GM18907 (cell line): ENCODE measurements at regions not wholly inside any gene's neighbourhood (a gene's known extent, or its start where the extent isn't known, plus 50 kb on each side); places are given as distances from the start of the nearest gene placed in this dataset.

Experiments used
- ATAC-seq: cut with Tn5 transposase; IDR thresholded peaks from one replicate; pipeline ENCODE4 v1.9.1; 2021; ENCODE audit warnings: mild to moderate bottlenecking, moderate library complexity; ENCODE audit not compliant: unreplicated experiment

DNA sequence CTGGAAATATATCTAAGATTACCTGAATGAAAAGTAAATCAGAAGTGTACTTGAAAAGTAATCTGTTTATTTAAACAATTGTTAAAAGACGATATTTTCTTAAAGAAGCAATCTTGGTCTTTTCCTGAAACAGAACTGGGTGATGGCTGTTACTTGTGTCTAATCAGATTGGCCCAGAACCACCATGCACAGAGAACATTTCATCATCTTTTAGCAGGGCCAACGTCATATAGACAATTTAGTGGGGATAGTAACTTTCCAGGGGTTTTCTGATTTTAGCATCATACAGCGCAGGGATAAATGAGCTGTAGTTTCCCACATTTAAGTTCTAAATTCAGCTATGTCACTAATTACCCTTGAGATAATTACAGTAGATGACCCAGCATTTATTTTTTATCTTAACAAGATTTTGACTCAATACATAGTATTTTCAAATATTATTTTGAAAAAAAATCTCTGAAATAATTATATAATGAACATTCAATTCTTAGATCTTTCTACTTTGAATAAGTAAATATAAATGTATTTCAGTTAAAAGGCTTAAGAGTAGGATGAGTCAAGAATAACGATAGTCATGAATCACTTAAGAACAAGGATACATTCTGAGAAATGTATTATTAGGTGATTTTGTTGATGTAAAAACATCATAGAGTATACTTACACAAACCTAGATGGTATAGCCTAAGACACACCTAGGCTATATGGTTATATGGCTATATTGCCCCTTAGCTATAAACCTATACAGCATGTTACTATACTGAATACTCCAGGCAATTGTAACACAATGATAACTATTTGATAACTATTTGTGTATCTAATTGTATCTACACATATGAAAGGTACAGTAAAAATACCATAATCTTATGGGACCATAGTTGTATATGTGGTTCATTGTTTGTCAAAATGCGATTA, 103.8 kb upstream of the MME start:
- no peak for ATAC-seq

DNA sequence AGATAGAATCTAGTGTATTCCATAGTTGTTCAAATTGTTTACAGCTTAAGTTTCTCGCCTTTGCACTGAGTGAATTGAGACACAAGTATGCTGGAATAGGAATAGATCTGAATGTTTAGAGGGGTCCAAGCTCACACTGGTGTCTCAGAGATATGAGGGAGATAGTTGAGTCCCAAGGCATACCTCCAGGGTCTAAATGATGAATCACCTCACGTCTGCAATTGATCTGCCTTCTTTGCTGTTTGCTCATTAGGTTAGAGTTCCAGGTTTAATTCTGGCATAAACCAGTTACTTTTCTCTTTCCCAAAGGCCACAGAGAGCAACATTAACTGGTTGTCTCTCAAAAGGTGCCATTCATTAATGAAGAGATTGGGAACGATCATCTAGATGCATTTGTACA, 106.3 kb upstream of the MME start:
- no peak for ATAC-seq

DNA sequence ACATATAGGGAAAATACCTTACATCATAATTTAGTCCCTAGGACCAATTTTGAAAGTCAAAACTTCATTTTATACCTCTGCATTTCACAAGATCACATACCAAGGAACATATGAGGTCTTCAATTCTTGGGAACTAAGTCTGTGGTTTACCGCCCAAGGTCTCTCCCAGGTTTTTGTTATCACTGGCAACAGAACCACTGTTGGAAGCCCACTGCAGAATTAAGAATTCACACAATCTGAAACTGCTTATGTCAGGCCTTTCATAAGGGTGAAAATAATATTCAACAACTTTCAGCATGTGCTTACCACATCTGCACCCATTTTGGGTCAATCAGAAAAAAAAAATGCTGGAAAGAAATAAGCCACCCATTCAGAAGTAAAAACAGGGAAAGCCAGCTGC, 107.2 kb upstream of the MME start:
- no peak for ATAC-seq

DNA sequence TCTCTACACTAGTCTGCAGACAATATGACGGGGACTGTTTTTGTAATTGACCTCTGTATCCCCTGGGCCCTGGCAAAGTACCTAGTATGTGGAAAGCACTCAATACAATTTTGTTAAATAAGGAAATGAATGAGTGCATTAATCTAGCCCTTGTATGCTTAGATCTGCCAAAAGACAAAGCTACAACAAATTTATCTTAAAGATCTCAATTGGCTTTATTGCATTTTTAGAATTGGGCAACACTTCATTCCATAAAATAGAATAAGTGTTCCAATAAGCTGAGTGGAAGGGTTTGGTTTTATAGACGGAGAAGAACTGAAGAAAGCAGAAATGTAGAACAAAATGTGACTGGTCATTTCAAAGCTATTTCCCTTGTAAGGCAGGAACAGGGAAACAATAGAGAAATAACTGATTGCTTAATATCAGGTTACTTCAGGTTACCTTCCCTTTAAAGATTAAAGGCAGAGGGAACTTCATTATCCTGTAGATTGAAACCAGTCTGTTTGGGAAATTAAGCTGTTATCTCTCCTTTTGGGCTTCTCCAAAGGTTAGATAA, 108.3 kb upstream of the MME start:
- ATAC-seq = no peak

DNA sequence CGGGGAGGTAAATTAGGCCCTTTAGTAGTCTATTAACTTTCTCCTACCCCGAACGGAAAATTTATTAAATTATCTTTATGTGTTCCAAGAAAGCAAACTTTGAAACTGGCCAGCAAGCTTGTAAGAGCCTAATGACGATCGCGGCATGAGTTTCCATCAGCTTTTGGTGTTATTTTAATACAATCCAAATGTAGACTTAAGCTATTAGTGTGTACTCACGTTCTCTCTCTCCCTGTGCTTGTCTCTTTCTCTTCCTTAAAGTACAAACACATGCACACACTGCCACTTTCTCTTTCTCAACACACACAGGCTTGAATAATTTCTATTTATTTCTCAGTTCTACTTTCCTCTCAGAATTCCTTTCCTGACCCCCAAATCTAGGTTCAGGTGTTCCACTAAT, 108.8 kb upstream of the MME start:
- no peak for ATAC-seq

DNA sequence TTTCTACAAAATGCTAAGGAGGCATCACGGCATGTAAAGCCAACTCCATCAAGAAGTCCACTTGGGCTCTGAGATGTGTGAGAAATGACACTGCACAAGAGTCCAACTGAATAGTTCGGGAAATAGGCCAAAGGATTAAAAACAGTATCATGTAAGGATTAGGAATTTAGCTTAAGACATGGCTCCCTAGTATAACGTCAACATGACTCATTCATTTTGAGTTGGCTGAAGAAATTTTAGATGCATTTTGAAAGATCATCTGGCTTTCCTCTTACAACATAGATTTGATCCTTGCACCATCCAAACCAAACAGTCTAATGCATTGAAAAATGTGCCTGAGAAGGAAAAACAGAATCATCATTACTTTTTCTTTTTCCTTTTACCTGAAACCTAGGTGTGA, 109.3 kb upstream of the MME start:
- ATAC-seq = no peak

DNA sequence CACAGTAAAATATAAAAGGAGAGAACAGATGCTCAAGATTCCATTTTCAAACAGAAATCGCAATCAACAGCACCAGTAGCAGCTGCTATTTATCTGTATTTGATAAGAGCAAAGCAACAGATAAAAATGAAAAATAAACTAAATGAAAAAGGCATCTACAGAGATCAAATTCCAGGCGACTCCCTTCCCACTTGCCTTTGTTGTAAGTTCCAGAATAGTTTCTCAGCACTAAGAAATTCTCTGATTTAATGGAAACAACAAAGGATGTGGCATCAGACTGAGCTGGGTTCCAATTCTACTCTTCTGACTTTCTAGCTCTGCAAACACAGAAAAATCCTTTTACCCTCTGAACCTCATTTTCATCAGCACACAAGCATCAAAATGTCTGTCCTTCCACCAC, 110.8 kb upstream of the MME start:
- ATAC-seq = no peak

DNA sequence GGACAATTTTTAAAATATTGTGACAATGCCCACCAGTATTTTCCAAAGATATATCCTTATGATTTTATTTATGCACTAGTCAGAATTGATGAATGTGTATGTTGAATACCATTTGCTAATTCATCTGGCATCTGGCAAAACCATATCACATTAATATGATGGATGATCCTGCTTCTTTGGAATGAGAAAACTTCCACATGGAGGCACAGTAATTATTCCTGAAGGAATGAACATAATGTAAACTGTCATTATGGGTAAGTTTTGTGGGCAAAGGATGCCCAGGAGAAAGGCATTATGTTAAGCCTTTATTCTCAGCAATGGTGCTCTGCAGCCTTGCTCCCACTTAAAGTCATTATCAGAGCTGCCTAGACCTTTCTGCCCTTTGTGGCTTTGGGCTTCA, 113.0 kb upstream of the MME start:
- no peak for ATAC-seq

DNA sequence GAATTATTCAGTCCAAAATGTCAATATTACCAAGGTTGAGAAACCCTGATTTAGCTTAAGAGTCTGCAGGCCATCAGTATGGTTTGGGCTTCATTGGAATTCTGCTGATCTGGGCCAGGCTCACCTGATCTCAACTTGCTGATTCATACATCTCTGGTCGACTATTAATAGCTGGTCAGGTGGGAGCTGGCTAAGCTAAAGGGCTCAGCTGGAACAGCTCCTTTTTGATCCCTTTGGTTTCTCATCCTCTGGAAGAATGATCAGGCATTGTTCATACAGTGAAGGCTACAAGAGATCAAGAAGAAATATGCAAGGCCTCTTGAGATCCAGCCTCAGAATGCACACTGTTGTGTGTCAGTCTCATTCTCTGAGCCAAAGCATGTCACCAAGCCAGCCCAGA, 123.3 kb upstream of the MME start:
- no peak for ATAC-seq

DNA sequence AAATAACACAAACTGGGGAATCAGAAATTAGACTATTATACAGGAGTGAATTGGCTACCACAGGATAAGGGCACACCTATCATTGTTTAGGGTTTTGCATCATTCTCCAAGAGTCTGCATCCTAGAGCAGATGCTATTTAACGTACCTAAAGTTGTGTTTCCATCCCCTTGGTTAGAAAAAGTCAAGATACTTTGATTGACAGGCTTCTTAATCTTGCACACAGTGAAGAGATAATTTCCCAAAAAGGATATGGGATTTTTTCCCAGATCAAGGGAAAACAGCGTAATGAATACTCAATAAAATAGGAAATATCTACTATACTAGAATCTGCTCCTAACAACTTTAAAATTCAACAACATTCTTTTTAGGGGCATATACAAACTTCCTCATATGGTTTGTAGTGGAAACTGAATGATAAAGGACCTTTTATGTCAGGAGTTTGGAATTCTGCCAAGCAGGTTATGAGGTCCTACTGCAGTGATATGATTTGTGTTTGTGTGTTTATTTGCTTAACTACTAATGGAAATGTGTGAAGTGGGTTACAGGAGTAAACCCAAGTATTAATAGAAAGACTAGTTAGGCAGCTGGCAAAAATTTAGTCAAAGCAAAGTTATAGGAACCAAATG, 124.1 kb upstream of the MME start:
- no peak for ATAC-seq

DNA sequence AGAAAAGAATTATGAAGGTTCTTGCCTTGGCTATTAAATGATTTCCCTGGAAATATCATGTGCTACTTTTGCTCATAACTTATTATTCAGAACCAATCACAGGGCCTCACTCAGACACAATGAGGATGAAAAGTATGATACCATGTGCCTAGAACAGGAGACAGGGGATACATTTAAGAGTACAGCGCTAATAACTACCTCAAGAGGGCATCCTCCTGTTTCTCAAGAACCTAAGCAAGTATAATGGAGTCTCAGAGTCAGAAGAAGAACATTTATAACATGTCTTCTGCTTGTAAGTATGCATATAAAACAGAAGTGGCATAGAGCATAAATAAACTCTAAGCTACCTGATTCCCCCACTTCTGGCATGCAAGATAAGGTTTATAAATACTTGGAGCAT, 125.4 kb upstream of the MME start:
- ATAC-seq = no peak

DNA sequence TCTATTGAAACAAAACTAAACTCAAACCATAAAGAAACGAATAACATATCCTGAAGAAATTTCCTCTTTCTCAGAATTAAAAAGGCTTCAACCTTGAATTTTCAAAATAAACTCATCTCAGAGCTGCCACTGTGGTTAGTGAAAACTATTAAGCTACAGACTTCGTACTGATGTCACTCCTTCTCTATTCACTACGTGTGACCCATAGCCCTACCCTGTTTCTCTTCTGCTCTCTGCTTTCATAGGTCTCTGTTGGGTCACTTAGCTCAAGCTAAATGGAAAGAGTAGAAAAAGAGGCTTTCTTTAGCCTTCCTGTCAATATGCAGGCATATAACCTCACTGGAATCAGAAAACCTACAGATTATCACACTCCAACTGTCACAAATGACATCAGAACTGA, 126.6 kb upstream of the MME start:
- ATAC-seq = no peak

DNA sequence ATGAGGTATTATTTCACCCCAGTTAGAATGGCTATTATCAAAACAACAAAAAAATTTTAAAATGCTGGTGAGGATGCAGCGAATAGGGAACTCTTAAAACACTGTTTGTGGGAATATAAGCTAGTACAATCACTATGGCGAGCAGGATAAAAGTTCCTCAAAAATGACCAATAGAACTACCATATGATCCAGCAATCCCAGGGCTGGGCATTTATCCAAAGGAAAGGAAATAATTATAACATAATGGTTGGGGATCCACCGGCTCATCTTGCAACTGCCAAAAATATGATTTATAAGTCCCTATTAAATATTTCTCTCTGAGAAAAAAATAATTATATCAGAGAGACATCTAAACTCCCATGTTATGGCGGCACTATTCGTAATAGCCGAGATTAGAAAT, 127.6 kb upstream of the MME start:
- no peak for ATAC-seq

DNA sequence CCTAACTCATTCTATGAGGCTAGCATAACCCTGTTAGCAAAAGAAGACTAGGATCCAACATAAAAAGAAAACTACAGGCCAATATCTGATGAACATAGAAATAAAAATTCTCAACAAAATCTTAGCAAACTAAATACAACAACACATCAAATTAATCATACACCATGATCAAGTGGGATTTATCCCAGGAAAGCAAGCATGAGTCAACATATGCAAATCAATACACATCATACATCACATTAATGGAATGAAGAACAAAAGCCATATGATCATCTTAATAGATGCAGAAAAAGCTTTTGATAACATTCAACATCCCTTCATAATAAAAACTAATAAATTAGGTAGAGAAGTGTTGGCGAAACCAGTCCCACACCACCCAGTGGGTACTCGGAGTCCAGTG, 136.1 kb upstream of the MME start:
- ATAC-seq = no peak

DNA sequence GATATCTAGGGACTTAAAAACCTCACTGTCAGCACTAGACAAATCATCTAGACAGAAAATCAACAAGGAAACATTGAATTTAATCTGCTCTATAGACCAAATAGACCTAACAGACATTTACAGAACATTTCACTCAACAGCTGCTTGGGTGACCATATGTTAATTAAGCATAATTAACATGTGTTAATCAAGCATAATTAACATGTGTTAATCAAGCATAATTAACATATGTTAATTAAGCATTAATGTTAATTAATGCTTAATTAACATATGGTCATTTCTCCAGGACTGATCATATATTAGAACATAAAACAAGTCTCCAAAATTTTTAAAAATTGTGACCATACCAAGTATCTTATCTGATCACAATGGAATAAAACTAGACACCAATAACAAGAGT, 137.3 kb upstream of the MME start:
- ATAC-seq = no peak

DNA sequence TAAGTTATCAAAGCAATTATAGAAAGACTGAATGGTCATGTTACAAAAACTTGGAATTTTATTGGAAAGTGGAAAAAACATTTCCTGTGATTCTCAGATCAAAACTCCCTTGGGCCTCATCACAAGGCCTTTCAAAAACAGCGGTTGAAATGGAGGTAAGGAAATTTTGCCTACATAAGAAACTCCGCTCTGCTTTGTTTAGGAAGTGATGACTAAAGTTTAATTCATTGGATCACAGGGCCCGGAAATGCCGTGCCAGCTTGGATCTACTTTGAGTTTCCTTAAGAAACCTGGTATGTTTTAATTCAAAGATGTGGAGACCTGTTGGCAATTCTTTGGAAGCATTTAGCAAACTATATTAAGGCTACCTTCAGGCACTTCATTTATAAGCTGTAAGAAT, 143.9 kb upstream of the MME start:
- ATAC-seq = no peak

DNA sequence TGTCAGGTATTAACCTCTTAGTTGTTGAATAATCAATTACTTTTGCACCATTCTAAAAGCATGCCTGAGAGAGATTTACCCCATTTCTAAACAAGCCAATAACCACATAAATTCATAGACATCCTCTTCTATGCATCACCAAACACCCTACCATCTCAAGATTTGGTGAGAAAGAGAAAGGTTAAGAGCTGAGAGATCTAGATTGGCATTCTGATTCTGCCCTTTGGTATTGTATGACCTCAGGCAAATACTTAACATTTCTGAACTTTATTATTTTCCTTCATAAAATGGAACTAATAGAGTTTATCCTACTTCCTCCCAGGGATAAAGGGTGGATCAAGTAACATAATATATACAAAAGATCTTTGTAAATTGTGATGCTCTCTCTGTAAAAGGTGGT, 146.5 kb upstream of the MME start:
- no peak for ATAC-seq

DNA sequence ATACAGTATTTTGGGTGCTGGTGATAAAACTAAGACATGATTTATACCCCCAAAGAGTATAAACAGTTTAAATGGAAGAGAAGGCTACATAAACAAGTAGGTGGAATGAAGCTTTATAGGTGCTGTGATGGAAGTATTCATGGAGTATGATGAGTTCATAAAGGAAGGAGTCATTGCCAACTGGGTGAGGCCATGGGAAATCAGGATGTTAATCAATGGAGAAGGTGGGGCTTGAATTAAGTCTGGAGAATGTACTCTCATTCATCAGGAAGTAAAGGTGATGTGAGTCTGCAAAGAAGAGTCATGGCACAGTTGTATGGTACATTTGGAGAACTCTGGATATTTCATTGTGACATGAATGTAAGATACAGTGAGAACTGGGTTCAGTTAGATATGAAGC, 147.5 kb upstream of the MME start:
- ATAC-seq = no peak

DNA sequence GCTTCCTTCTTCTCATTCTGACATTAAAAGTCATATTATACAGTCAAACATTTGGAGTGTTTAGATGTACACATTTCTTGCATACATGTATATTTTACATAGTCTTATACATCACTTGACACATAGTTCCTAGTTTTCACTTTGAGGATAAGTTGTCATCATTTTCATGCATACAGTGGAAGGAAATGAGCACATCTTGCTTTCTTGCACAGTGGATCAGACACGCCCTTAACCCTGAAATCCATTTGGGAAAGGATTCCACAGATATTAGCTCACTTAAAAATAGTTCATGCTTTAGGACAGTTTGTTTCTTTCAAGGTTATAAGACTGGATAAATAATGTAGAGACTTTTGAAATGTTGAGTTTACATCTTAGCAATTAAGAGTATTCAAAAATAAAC, 148.6 kb upstream of the MME start:
- ATAC-seq = no peak

DNA sequence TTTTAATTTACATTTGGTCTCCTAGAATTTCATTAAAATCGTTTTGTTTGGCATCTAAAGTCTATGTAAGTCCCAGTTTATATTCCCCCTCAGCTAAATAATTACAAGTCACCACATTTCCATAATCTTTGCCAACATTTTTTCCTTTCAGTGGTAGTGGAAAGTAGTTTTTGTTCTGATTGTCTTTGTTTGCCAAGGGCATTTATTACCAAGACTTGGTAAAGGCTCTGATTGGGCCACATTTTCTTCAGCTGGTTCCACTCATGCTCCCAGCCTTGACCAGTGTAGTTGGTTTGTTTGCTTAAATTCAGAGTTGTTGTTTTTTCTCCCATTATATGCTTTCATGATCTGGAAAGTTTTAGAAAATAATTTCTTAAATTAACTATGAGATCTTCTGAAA, 153.4 kb upstream of the MME start:
- ATAC-seq = no peak

DNA sequence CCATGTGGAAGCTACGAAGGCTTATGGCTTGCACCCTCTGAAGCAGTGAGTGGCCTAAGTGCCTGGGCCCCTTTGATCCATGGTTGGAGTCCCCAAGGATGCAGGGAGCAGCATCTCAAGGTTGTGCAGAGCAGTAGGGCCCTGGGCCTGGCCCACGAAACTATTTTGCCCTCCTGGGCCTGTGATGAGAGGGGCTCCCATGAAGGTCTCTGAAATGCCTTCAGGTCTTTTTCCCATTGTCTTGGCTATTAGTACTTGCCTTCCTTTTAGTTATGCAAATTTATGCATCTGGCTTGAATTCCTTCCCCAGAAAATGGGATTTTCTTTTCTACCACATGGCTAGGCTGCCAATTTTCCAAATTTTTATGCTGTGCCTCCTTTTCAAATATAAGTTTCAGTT, 158.8 kb upstream of the MME start:
- ATAC-seq = no peak

DNA sequence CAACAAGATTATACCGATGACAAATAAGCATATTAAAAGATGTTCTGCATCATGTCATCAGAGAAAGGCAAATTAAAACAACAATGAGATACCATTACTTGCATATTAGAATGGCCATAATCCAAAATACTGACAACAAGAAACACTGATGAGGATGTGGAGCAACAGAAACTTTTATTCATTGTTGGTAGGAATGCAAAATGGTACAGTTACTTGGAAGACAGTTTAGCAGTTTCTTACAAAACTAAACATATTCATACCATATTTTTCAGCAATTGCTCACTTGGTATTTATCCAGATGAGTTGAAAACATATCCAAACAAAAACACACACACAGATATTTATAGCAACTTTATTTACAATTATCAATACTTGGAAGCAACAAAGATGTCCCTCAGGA, 160.9 kb upstream of the MME start:
- no peak for ATAC-seq
